Endothelial cell of umbilical vein (primary cell): ENCODE measurements at regions not wholly inside any gene's neighbourhood (a gene's known extent, or its start where the extent isn't known, plus 50 kb on each side); places are given as distances from the start of the nearest gene placed in this dataset.
A peak's percentile ranks its signal among the peaks of the same experiment; 100 is the strongest.

Source experiments
- BruUV-seq: library from RNA; stranded (reverse); fragments of 400-500 nt; replicated peaks from 2 replicates; lab custom pipeline; 2021; lab: Mats Ljungman, UMichigan
- CTCF ChIA-PET: fragments of 300-600, 350-600 bp; sonication (Branson Sonifier 250); formaldehyde crosslinking; loops from one replicate; lab custom pipeline; 2021; ENCODE audit warnings: antibody characterized with exemption, inconsistent platforms; lab: Charles Lee
- POLR2A ChIA-PET: fragments of 300-600, 350-600 bp; sonication (Branson Sonifier 250); formaldehyde crosslinking; loops from one replicate; lab custom pipeline; 2021; ENCODE audit warnings: antibody characterized with exemption, inconsistent platforms; lab: Charles Lee
- DNase-seq: peaks from one replicate; pipeline ENCODE4 v3.0.0-alpha.2; 2011; ENCODE audit warnings: low read depth, low spot score
- FAIRE-seq: peaks from 2 replicates; lab custom pipeline; 2011; peaks lifted over from hg19 to GRCh38; lab: Jason Lieb, UNC
- H2AFZ ChIP-seq: 2 replicates; pipeline ENCODE4 v1.6.0; 2012; ENCODE audit warnings: low read depth, low read length, control low read depth, inconsistent platforms
- H3K27ac ChIP-seq: 2 replicates; pipeline ENCODE4 v1.5.1; 2011; ENCODE audit warnings: low read depth, mild to moderate bottlenecking, control low read depth, low read length, moderate library complexity; ENCODE audit not compliant: insufficient read depth
- H3K27me3 ChIP-seq, 2 experiments: 2 replicates each; pipeline versions ENCODE4 v1.6.0 to v1.6.1; 2011; ENCODE audit warnings: low read length in 2 of 2, mixed read lengths in 1 of 2; ENCODE audit not compliant: control insufficient read depth in 2 of 2, insufficient read depth in 2 of 2
- H3K36me3 ChIP-seq, 2 experiments: 2 replicates in 1 of 2; 3 replicates in 1 of 2; pipeline ENCODE4 v1.5.1; 2011; ENCODE audit warnings: low read length in 2 of 2, mild to moderate bottlenecking in 1 of 2, moderate library complexity in 1 of 2; ENCODE audit not compliant: control insufficient read depth in 2 of 2, insufficient read depth in 2 of 2; ENCODE audit errors: extremely low read depth in 1 of 2
- H3K4me1 ChIP-seq: 3 replicates; pipeline ENCODE4 v1.5.1; 2011; ENCODE audit warnings: mild to moderate bottlenecking, low read length; ENCODE audit not compliant: control insufficient read depth, insufficient read depth; ENCODE audit errors: extremely low read depth
- H3K4me2 ChIP-seq: 2 replicates; pipeline ENCODE4 v1.6.1; 2011; ENCODE audit warnings: low read length, control low read depth, mixed read lengths; ENCODE audit not compliant: insufficient read depth
- H3K4me3 ChIP-seq, 3 experiments: fragments of 200-600 bp in 1 of 3; sonication (generic), shearing (Covaris generic) in 1 of 3; replicated peaks in 1 of 3; 2 replicates each; pipeline ENCODE4 v1.5.1; 2011 to 2016; ENCODE audit warnings: control low read depth in 3 of 3, low read length in 3 of 3, mild to moderate bottlenecking in 2 of 3, inconsistent platforms in 1 of 3, low read depth in 1 of 3, moderate library complexity in 1 of 3; ENCODE audit not compliant: insufficient read depth in 1 of 3
- H3K79me2 ChIP-seq: 2 replicates; pipeline ENCODE4 v1.6.0; 2012; ENCODE audit warnings: low read length, inconsistent platforms; ENCODE audit not compliant: control insufficient read depth, insufficient read depth
- H3K9ac ChIP-seq: replicated peaks from 2 replicates; pipeline ENCODE3; 2011; ENCODE audit warnings: low read length, control low read depth; ENCODE audit not compliant: insufficient read depth; ENCODE audit errors: extremely low read depth
- H3K9me1 ChIP-seq: replicated peaks from 3 replicates; pipeline ENCODE4 v1.6.0; 2011; ENCODE audit warnings: mild to moderate bottlenecking, low read length; ENCODE audit not compliant: control insufficient read depth, insufficient read depth; ENCODE audit errors: extremely low read depth
- H3K9me3 ChIP-seq: replicated peaks from 2 replicates; pipeline ENCODE4 v1.5.1; 2012; ENCODE audit warnings: low read length, inconsistent platforms; ENCODE audit not compliant: control insufficient read depth, insufficient read depth
- H4K20me1 ChIP-seq: replicated peaks from 2 replicates; pipeline ENCODE3; 2011; ENCODE audit warnings: mild to moderate bottlenecking, low read length; ENCODE audit not compliant: control insufficient read depth, insufficient read depth; ENCODE audit errors: extremely low read depth
- EZH2 ChIP-seq: IDR thresholded peaks from 2 replicates; pipeline ENCODE4 v1.6.1; 2012; ENCODE audit warnings: borderline replicate concordance, low read depth, mild to moderate bottlenecking, moderate library complexity, low read length, inconsistent platforms; ENCODE audit not compliant: severe bottlenecking
- FOS ChIP-seq: IDR thresholded peaks from 2 replicates; pipeline ENCODE4 v1.6.1; 2011; ENCODE audit warnings: mild to moderate bottlenecking, low read length, moderate library complexity, borderline replicate concordance; ENCODE audit not compliant: insufficient read depth
- GATA2 ChIP-seq: IDR thresholded peaks from 2 replicates; pipeline ENCODE4 v1.7.0; 2011; ENCODE audit warnings: low read depth, mild to moderate bottlenecking, moderate library complexity, mixed read lengths, low read length; ENCODE audit not compliant: insufficient read length, insufficient read depth
- JUN ChIP-seq: IDR thresholded peaks from 2 replicates; pipeline ENCODE4 v1.6.1; 2011; ENCODE audit warnings: borderline replicate concordance, low read depth; ENCODE audit not compliant: insufficient read length, insufficient read depth
- MYC ChIP-seq: IDR thresholded peaks from one replicate; pipeline ENCODE4 v1.6.1; 2011; ENCODE audit warnings: mild to moderate bottlenecking, low read depth, low read length
- POLR2A ChIP-seq: IDR thresholded peaks from 2 replicates; pipeline ENCODE4 v1.6.1; 2012; ENCODE audit warnings: low read depth, mild to moderate bottlenecking, control low read depth, low read length
- POLR2AphosphoS5 ChIP-seq: IDR thresholded peaks from 2 replicates; pipeline ENCODE4 v1.6.1; 2012; ENCODE audit warnings: low read depth, mild to moderate bottlenecking, control low read depth, low read length, moderate library complexity; ENCODE audit not compliant: insufficient read depth
- dilution Hi-C: fragments of 300-500 bp; cut with MboI; formaldehyde crosslinking; loops from one replicate; pipeline ENCODE4 v1.15.0; 2019; ENCODE audit warnings: low sequenced_read_pairs; ENCODE audit not compliant: extremely low pct_ligation_motif_present
- intact Hi-C: fragments of 100-400 bp; cut with micrococcal nuclease; formaldehyde crosslinking; loops from one replicate; pipeline ENCODE4 v1.10.0; 2022
- TF ChIP-seq, protein P1 (sequence below): IDR thresholded peaks from 2 replicates; pipeline ENCODE4 v1.6.1; 2011; ENCODE audit not compliant: insufficient read depth, insufficient read length
- TF ChIP-seq, protein P2 (sequence below), 2 donors: IDR thresholded peaks; 1 replicate in 1 of 2; 2 replicates in 1 of 2; pipeline ENCODE4 v1.5.1; 2011; ENCODE audit warnings: low read length in 2 of 2, mild to moderate bottlenecking in 2 of 2, moderate library complexity in 2 of 2, control low read depth in 1 of 2, inconsistent platforms in 1 of 2, low read depth in 1 of 2; ENCODE audit not compliant: insufficient read depth in 1 of 2; ENCODE audit errors: extremely low read depth in 1 of 2

DNA sequence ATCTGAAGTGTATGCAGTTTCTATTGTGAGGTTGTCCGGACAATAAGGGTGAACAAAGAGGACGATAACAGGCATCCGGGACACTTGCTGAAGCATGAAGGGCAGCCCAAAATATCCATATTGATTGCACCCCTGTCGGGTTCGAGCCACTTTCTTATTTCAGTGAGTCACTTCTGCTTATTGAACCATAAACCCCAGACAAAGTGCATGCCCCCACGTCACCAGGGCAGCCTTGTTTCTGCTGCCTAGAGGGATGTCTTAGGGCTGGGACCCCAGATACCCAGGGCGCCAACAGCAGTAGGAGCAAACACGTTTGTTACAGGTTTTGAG lies 175.3 kb upstream of the LYZL1 start:
- H3K27ac ChIP-seq = no peak overlapping the region
- DNase-seq (no peak), FAIRE-seq (no peak)
- H4K20me1 ChIP-seq = no peaks in the 10 kb centered on the region
- dilution Hi-C loops (no loop called here), intact Hi-C loops (no loop called here)
- peak overlapping the region; percentile 66 for H3K4me2 ChIP-seq
- H2AFZ ChIP-seq = peak overlapping the region; percentile 5
- no peaks in the 10 kb centered on the region for H3K27me3 ChIP-seq
- no peaks in the 10 kb centered on the region for H3K36me3 ChIP-seq
- H3K4me3 ChIP-seq = no peak overlapping the region
- BruUV-seq = no TSS peak
- ChIA-PET POLR2A (no interaction called here), CTCF (interaction anchor here (0.8 to 2.1 kb wide), 3 partner anchors 13 to 450 kb away, joined by 3 to 6 read pairs (median 6); no protein-coding TSS in a partner anchor)
- H3K9ac ChIP-seq = no peak overlapping the region
- no peaks in the 10 kb centered on the region for H3K9me3 ChIP-seq
- H3K9me1 ChIP-seq = no peaks in the 10 kb centered on the region
- peaks cover 12% of the 10 kb centered on the region for H3K4me1 ChIP-seq
- H3K79me2 ChIP-seq = no peaks in the 10 kb centered on the region
- TF ChIP-seq, protein P1, sequence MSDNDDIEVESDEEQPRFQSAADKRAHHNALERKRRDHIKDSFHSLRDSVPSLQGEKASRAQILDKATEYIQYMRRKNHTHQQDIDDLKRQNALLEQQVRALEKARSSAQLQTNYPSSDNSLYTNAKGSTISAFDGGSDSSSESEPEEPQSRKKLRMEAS = no peak
- TF ChIP-seq POLR2A (no peak), FOS (no peak), EZH2 (no peak), JUN (no peak), GATA2 (no peak), POLR2AphosphoS5 (no peak), MYC (no peak)
- TF ChIP-seq, protein P2, sequence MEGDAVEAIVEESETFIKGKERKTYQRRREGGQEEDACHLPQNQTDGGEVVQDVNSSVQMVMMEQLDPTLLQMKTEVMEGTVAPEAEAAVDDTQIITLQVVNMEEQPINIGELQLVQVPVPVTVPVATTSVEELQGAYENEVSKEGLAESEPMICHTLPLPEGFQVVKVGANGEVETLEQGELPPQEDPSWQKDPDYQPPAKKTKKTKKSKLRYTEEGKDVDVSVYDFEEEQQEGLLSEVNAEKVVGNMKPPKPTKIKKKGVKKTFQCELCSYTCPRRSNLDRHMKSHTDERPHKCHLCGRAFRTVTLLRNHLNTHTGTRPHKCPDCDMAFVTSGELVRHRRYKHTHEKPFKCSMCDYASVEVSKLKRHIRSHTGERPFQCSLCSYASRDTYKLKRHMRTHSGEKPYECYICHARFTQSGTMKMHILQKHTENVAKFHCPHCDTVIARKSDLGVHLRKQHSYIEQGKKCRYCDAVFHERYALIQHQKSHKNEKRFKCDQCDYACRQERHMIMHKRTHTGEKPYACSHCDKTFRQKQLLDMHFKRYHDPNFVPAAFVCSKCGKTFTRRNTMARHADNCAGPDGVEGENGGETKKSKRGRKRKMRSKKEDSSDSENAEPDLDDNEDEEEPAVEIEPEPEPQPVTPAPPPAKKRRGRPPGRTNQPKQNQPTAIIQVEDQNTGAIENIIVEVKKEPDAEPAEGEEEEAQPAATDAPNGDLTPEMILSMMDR (IDR thresholded peaks at IDR 0.05; ENCODE audit: extremely low read depth in 1 of 2, insufficient read depth in 1 of 2, low read depth in 1 of 2, low read length in 2 of 2) = no peak
